ENCODE measurements at regions not wholly inside any gene's neighbourhood (a gene's known extent, or its start where the extent isn't known, plus 50 kb on each side); places are given as distances from the start of the nearest gene placed in this dataset.

GRCh38 chr7:28270536-28270935 lies 89.9 kb upstream of the JAZF1 start:
- TF ChIP-seq CTCF (IDR thresholded peaks at IDR 0.05) (no peak), EP300 (IDR thresholded peaks at IDR 0.05) (no peak), POLR2A (IDR thresholded peaks at IDR 0.05) (no peak)
